ENCODE measurements at regions not wholly inside any gene's neighbourhood (a gene's known extent, or its start where the extent isn't known, plus 50 kb on each side); places are given as distances from the start of the nearest gene placed in this dataset.

DNA sequence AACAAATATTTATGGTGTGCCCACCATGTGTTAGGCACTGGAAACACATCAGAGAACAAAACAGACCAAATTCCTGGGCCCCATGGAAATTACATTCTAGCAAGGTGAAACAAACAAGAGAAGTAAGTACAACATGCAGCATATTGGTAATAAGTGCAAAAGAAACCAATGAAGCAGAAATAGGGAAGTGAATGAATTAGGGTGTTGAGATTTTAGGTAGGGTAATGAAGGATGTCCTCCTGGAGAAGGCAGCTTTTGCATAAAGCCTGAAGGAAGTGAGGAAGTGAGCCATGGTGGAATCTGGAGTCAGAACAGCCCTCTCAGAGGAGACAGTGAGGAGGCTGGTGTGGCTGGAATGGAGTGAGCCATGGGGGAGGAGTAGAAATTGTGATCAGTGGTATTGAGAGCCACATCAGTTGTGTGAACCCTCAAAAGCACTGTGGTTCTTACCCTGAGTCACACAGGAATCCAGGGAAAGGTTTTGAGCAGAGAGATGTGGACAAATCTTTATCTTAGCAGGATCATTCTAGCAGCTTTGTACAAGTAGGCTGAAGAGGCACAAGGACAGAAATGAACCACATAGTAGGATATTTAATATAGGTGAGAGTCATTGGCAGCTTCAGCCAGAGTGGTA, 52.7 kb upstream of the ARL15 start:
- ChIA-PET CTCF (ENCODE audit: unreplicated experiment) (no interaction called here), POLR2A (no interaction called here)
- Histone ChIP-seq H3K27ac (ENCODE audit: low read depth, low read length, poor library complexity, severe bottlenecking) (no peak overlapping the region), H3K79me2 (ENCODE audit: insufficient read depth, low read depth, low read length) (no peaks in the 10 kb centered on the region), H3K4me2 (ENCODE audit: low read length) (no peak overlapping the region), H3K4me3 (ENCODE audit: low read depth, low read length, poor library complexity, severe bottlenecking) (no peak overlapping the region), H3K4me1 (ENCODE audit: insufficient read depth, low read length, poor library complexity, severe bottlenecking) (no peaks in the 10 kb centered on the region), H2AFZ (ENCODE audit: low read length) (no peak overlapping the region), H3K9me3 (ENCODE audit: low read length) (no peaks in the 10 kb centered on the region), H4K20me1 (ENCODE audit: insufficient read depth, low read length) (no peaks in the 10 kb centered on the region), H3K9me2 (ENCODE audit: insufficient read depth, low read length) (no peaks in the 10 kb centered on the region), H3K36me3 (ENCODE audit: insufficient read depth, low read length) (no peaks in the 10 kb centered on the region)
- intact Hi-C loops (cut with micrococcal nuclease; ENCODE audit: unreplicated experiment) = no loop called here
- BruUV-seq (replicated peaks) = no TSS peak
- no peak for DNase-seq (ENCODE audit: low spot score)
- TF ChIP-seq, protein P1, sequence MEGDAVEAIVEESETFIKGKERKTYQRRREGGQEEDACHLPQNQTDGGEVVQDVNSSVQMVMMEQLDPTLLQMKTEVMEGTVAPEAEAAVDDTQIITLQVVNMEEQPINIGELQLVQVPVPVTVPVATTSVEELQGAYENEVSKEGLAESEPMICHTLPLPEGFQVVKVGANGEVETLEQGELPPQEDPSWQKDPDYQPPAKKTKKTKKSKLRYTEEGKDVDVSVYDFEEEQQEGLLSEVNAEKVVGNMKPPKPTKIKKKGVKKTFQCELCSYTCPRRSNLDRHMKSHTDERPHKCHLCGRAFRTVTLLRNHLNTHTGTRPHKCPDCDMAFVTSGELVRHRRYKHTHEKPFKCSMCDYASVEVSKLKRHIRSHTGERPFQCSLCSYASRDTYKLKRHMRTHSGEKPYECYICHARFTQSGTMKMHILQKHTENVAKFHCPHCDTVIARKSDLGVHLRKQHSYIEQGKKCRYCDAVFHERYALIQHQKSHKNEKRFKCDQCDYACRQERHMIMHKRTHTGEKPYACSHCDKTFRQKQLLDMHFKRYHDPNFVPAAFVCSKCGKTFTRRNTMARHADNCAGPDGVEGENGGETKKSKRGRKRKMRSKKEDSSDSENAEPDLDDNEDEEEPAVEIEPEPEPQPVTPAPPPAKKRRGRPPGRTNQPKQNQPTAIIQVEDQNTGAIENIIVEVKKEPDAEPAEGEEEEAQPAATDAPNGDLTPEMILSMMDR (conservative IDR thresholded peaks at IDR 0.05; ENCODE audit: low read length) = no peak
- no peak for TF ChIP-seq EZH2phosphoT487 (IDR thresholded peaks at IDR 0.05; ENCODE audit: borderline replicate concordance, low read depth, low read length)

DNA sequence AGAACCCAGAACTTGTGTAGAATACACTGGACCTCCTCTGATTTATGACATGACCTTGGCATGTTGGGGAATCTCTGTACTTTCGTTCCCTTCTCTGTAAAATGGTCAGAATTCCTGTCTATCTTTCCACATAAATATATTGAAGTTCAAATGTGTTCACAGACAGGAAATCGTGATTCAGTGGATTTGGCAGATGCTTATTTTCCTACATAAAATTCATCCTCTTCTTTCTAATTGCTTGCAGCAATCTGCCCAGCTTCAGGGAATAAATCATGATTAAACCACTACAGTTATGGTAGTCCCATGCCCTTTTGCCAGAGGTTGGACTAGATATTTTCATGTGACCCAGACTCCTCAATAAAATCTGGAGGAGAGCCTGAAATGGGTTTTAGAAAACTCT, 52.1 kb upstream of the ARL15 start:
- DNase-seq (ENCODE audit: low spot score) = no peak
- Histone ChIP-seq H3K79me2 (ENCODE audit: insufficient read depth, low read depth, low read length) (no peaks in the 10 kb centered on the region), H3K4me3 (ENCODE audit: low read depth, low read length, poor library complexity, severe bottlenecking) (no peak overlapping the region), H3K27ac (ENCODE audit: low read depth, low read length, poor library complexity, severe bottlenecking) (no peak overlapping the region), H2AFZ (ENCODE audit: low read length) (no peak overlapping the region), H3K9me2 (ENCODE audit: insufficient read depth, low read length) (no peaks in the 10 kb centered on the region), H3K36me3 (ENCODE audit: insufficient read depth, low read length) (no peaks in the 10 kb centered on the region), H4K20me1 (ENCODE audit: insufficient read depth, low read length) (no peaks in the 10 kb centered on the region), H3K4me1 (ENCODE audit: insufficient read depth, low read length, poor library complexity, severe bottlenecking) (no peaks in the 10 kb centered on the region), H3K9me3 (ENCODE audit: low read length) (no peaks in the 10 kb centered on the region), H3K4me2 (ENCODE audit: low read length) (no peak overlapping the region)
- TF ChIP-seq, protein P1 (conservative IDR thresholded peaks at IDR 0.05; ENCODE audit: low read length) = no peak
- no peak for TF ChIP-seq EZH2phosphoT487 (IDR thresholded peaks at IDR 0.05; ENCODE audit: borderline replicate concordance, low read depth, low read length)
- BruUV-seq (replicated peaks) = no TSS peak
- intact Hi-C loops (cut with micrococcal nuclease; ENCODE audit: unreplicated experiment) = no loop called here
- CTCF ChIA-PET (ENCODE audit: unreplicated experiment) = no interaction called here
- POLR2A ChIA-PET = no interaction called here

DNA sequence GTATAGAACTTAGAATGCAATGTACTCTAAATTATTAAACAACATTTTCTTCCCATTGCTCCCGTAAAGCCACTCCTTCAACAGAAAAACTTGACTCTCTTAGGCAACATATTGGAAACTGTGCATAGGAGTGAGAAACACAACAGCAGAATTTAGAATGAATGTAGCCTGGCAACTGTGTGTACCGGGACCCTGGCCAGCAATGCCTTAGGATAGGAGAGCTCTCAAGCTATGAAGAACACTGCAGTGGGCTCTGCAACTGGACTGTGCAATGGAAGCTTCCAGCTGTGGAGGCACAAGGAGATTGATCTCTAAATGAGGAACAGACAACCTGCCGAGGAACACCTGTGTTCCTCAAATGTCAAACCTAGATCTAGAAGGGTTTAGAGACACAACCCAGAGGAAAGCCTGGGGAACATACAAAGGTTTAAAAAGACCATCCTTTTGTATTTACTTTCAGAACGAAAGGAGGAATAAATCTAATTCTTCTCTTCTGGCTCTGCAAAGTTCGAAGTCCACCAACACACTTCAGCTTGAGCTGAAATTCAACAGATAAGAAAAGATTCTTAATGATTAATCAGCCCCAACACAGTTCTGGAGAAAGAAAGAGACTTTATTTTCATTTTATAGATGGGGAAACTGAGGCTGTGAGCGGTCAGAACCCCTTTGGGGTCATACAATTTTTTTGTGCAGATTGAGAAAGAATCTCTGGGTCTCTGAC, 51.5 kb upstream of the ARL15 start:
- CTCF ChIA-PET (ENCODE audit: unreplicated experiment) = no interaction called here
- TF ChIP-seq EZH2phosphoT487 (IDR thresholded peaks at IDR 0.05; ENCODE audit: borderline replicate concordance, low read depth, low read length) = no peak
- TF ChIP-seq, protein P1 (conservative IDR thresholded peaks at IDR 0.05; ENCODE audit: low read length) = no peak
- no peaks in the 10 kb centered on the region for H3K4me1 ChIP-seq (ENCODE audit: insufficient read depth, low read length, poor library complexity, severe bottlenecking)
- no TSS peak for BruUV-seq (replicated peaks)
- intact Hi-C loops (cut with micrococcal nuclease; ENCODE audit: unreplicated experiment) = no loop called here
- no peak overlapping the region for H3K27ac ChIP-seq (ENCODE audit: low read depth, low read length, poor library complexity, severe bottlenecking)
- H3K9me2 ChIP-seq (ENCODE audit: insufficient read depth, low read length) = no peaks in the 10 kb centered on the region
- H3K4me3 ChIP-seq (ENCODE audit: low read depth, low read length, poor library complexity, severe bottlenecking) = no peak overlapping the region
- H3K79me2 ChIP-seq (ENCODE audit: insufficient read depth, low read depth, low read length) = no peaks in the 10 kb centered on the region
- H2AFZ ChIP-seq (ENCODE audit: low read length) = no peak overlapping the region
- H3K9me3 ChIP-seq (ENCODE audit: low read length) = no peaks in the 10 kb centered on the region
- H4K20me1 ChIP-seq (ENCODE audit: insufficient read depth, low read length) = no peaks in the 10 kb centered on the region
- POLR2A ChIA-PET = no interaction called here
- DNase-seq (ENCODE audit: low spot score) = no peak
- no peak overlapping the region for H3K4me2 ChIP-seq (ENCODE audit: low read length)
- no peaks in the 10 kb centered on the region for H3K36me3 ChIP-seq (ENCODE audit: insufficient read depth, low read length)

All from OCI-LY7 (cell line).